Fibroblast of skin of right quadriceps (primary cell): ENCODE measurements at regions not wholly inside any gene's neighbourhood (a gene's known extent, or its start where the extent isn't known, plus 50 kb on each side); places are given as distances from the start of the nearest gene placed in this dataset.

Experiments used
- DNase-seq: peaks from one replicate; pipeline ENCODE4 v3.0.0-alpha.2; 2013

- DNase-seq = no peak
Measured at GRCh38 chr12:58140395-58140794, 199.0 kb downstream of the ATP23 start.

- DNase-seq = no peak
Measured at GRCh38 chr12:58142991-58143390, 201.6 kb downstream of the ATP23 start.

- DNase-seq = no peak
Measured at GRCh38 chr12:58143498-58143995, 202.2 kb downstream of the ATP23 start.

- peak; percentile 85 for DNase-seq
Measured at GRCh38 chr12:58148405-58148804, 207.0 kb downstream of the ATP23 start.

- no peak for DNase-seq
Measured at GRCh38 chr12:58148976-58149375, 207.6 kb downstream of the ATP23 start.

- no peak for DNase-seq
Measured at GRCh38 chr12:58154359-58154758, 213.0 kb downstream of the ATP23 start.

GRCh38 chr12:58156697-58157096, 215.3 kb downstream of the ATP23 start:
- DNase-seq = no peak

GRCh38 chr12:58159941-58160340, 218.6 kb downstream of the ATP23 start:
- DNase-seq = no peak

- DNase-seq = no peak
Measured at GRCh38 chr12:58161773-58162172, 220.4 kb downstream of the ATP23 start.

- no peak for DNase-seq
Measured at GRCh38 chr12:58163021-58163420, 221.7 kb downstream of the ATP23 start.

GRCh38 chr12:58166643-58167042, 225.3 kb downstream of the ATP23 start:
- DNase-seq = no peak

- DNase-seq = no peak
Measured at GRCh38 chr12:58167622-58168021, 226.3 kb downstream of the ATP23 start.

GRCh38 chr12:58169826-58170225, 228.5 kb downstream of the ATP23 start:
- no peak for DNase-seq

GRCh38 chr12:58171914-58172313, 230.5 kb downstream of the ATP23 start:
- DNase-seq = peak; percentile 23

GRCh38 chr12:58172433-58173073, 231.2 kb downstream of the ATP23 start:
- no peak for DNase-seq

- peak; percentile 4 for DNase-seq
Measured at GRCh38 chr12:58174316-58174715, 232.9 kb downstream of the ATP23 start.

- DNase-seq = peak; percentile 40
Measured at GRCh38 chr12:58176296-58176869, 235.0 kb downstream of the ATP23 start.

GRCh38 chr12:58177366-58177765, 236.0 kb downstream of the ATP23 start:
- DNase-seq = no peak

- DNase-seq = no peak
Measured at GRCh38 chr12:58184212-58184611, 242.8 kb downstream of the ATP23 start.

- no peak for DNase-seq
Measured at GRCh38 chr12:58186401-58186800, 245.0 kb downstream of the ATP23 start.

- no peak for DNase-seq
Measured at GRCh38 chr12:58186914-58187313, 245.5 kb downstream of the ATP23 start.

GRCh38 chr12:58189030-58189429, 247.7 kb downstream of the ATP23 start:
- DNase-seq = no peak

GRCh38 chr12:58189893-58190292, 248.5 kb downstream of the ATP23 start:
- DNase-seq = no peak

- no peak for DNase-seq
Measured at GRCh38 chr12:58190618-58191017, 249.3 kb downstream of the ATP23 start.

GRCh38 chr12:58196971-58197370, 255.6 kb downstream of the ATP23 start:
- no peak for DNase-seq
